Colonic mucosa (tissue), 4 donors: ENCODE measurements at regions not wholly inside any gene's neighbourhood (a gene's known extent, or its start where the extent isn't known, plus 50 kb on each side); places are given as distances from the start of the nearest gene placed in this dataset.

Source experiments
- DNase-seq: peaks from one replicate; pipeline ENCODE4 v3.0.0-alpha.2; 2020
- H3K27ac ChIP-seq: fragments of 200-600 bp; one replicate; pipeline ENCODE4 v1.8.0; 2021
- H3K27me3 ChIP-seq: fragments of 200-600 bp; one replicate; pipeline ENCODE4 v1.8.0; 2021
- H3K36me3 ChIP-seq: fragments of 200-600 bp; one replicate; pipeline ENCODE4 v1.8.0; 2021
- H3K4me1 ChIP-seq: fragments of 200-600 bp; one replicate; pipeline ENCODE4 v1.8.0; 2021; ENCODE audit warnings: mild to moderate bottlenecking
- H3K4me3 ChIP-seq: fragments of 200-600 bp; one replicate; pipeline ENCODE4 v1.8.0; 2021
- H3K9ac ChIP-seq, 2 donors: one replicate each; pipeline ENCODE4 v1.7.0; 2013; ENCODE audit warnings: control low read depth in 2 of 2, low read depth in 2 of 2, low read length in 2 of 2
- H3K9me3 ChIP-seq: fragments of 200-600 bp; one replicate; pipeline ENCODE4 v1.8.0; 2021
- CTCF ChIP-seq: fragments of 200-600 bp; IDR thresholded peaks from one replicate; pipeline ENCODE4 v1.8.0; 2022; ENCODE audit warnings: antibody characterized with exemption, mild to moderate bottlenecking
- intact Hi-C: fragments of 100-400 bp; cut with DNase I; formaldehyde crosslinking; loops from one replicate; pipeline ENCODE4 v1.14.1; 2022
- donor health status: healthy.
- donor health status: DM: no; HTN: no; CAD: no.
- donor health status: DM: no; HTN: no; CAD: no.

GRCh38 chr4:41455206-41455605, 82.8 kb upstream of the LIMCH1 start:
- H3K9ac ChIP-seq: no peak overlapping the region
- H3K9me3 ChIP-seq: no peaks in the 10 kb centered on the region
- no peak for DNase-seq
- no peaks in the 10 kb centered on the region for H3K36me3 ChIP-seq
- no peaks in the 10 kb centered on the region for H3K27me3 ChIP-seq
- no peak overlapping the region for H3K4me3 ChIP-seq
- H3K4me1 ChIP-seq: no peaks in the 10 kb centered on the region
- TF ChIP-seq CTCF: no peak
- H3K27ac ChIP-seq: no peak overlapping the region
- intact Hi-C loops: no loop called here

- Histone ChIP-seq H3K4me1 (no peaks in the 10 kb centered on the region), H3K36me3 (no peaks in the 10 kb centered on the region), H3K4me3 (no peak overlapping the region), H3K9ac (no peak overlapping the region), H3K27me3 (no peaks in the 10 kb centered on the region), H3K27ac (no peak overlapping the region), H3K9me3 (no peaks in the 10 kb centered on the region)
- no peak for DNase-seq
- TF ChIP-seq CTCF: no peak
- intact Hi-C loops: no loop called here
These were observed 81.3 kb upstream of the LIMCH1 start for GRCh38 chr4:41456559-41457101.

- Histone ChIP-seq H3K4me3 (no peak overlapping the region), H3K27ac (no peak overlapping the region), H3K9ac (no peak overlapping the region), H3K9me3 (no peaks in the 10 kb centered on the region), H3K4me1 (no peaks in the 10 kb centered on the region), H3K36me3 (no peaks in the 10 kb centered on the region), H3K27me3 (no peaks in the 10 kb centered on the region)
- no peak for DNase-seq
- no peak for TF ChIP-seq CTCF
- intact Hi-C loops: no loop called here
These were observed 79.3 kb upstream of the LIMCH1 start for GRCh38 chr4:41458689-41459088.

GRCh38 chr4:41460641-41461040, 77.3 kb upstream of the LIMCH1 start:
- Histone ChIP-seq H3K4me1 (no peaks in the 10 kb centered on the region), H3K9ac (no peak overlapping the region), H3K27me3 (no peaks in the 10 kb centered on the region), H3K9me3 (no peaks in the 10 kb centered on the region), H3K27ac (no peak overlapping the region), H3K36me3 (no peaks in the 10 kb centered on the region), H3K4me3 (no peak overlapping the region)
- DNase-seq: no peak
- intact Hi-C loops: no loop called here
- TF ChIP-seq CTCF: no peak

GRCh38 chr4:41461780-41462307, 76.1 kb upstream of the LIMCH1 start:
- Histone ChIP-seq H3K36me3 (no peaks in the 10 kb centered on the region), H3K9ac (no peak overlapping the region), H3K4me3 (no peak overlapping the region), H3K27ac (no peak overlapping the region), H3K27me3 (no peaks in the 10 kb centered on the region), H3K9me3 (no peaks in the 10 kb centered on the region), H3K4me1 (no peaks in the 10 kb centered on the region)
- no peak for TF ChIP-seq CTCF
- no peak for DNase-seq
- intact Hi-C loops: no loop called here
